Neuronal stem cell (in vitro differentiated cells): ENCODE measurements at regions not wholly inside any gene's neighbourhood (a gene's known extent, or its start where the extent isn't known, plus 50 kb on each side); places are given as distances from the start of the nearest gene placed in this dataset.

Experiments used
- DNase-seq: peaks from one replicate; pipeline ENCODE4 v3.0.0-alpha.2; 2013; ENCODE audit warnings: low spot score
- H2AFZ ChIP-seq: one replicate; pipeline ENCODE4 v1.6.1; 2013; ENCODE audit warnings: mild to moderate bottlenecking, low read length, inconsistent platforms
- H2AK5ac ChIP-seq: 2 replicates; pipeline ENCODE4 v1.6.1; 2013; ENCODE audit warnings: low read depth, mild to moderate bottlenecking, inconsistent platforms, low read length, moderate library complexity, mixed read lengths
- H2BK120ac ChIP-seq: 2 replicates; pipeline ENCODE4 v1.6.1; 2013; ENCODE audit warnings: low read depth, mild to moderate bottlenecking, inconsistent platforms, low read length, moderate library complexity, mixed read lengths
- H2BK12ac ChIP-seq: one replicate; pipeline ENCODE4 v1.6.1; 2013; ENCODE audit warnings: low read length, inconsistent platforms
- H2BK15ac ChIP-seq: 2 replicates; pipeline ENCODE4 v1.6.1; 2013; ENCODE audit warnings: mild to moderate bottlenecking, low read length, inconsistent platforms, mixed read lengths
- H2BK5ac ChIP-seq: one replicate; pipeline ENCODE4 v1.6.1; 2013; ENCODE audit warnings: inconsistent platforms, mild to moderate bottlenecking, low read length, moderate library complexity
- H3K14ac ChIP-seq: one replicate; pipeline ENCODE4 v1.6.1; 2013; ENCODE audit warnings: low read length, inconsistent platforms
- H3K18ac ChIP-seq: 2 replicates; pipeline ENCODE4 v1.6.1; 2013; ENCODE audit warnings: low read length, inconsistent platforms
- H3K23ac ChIP-seq: 2 replicates; pipeline ENCODE4 v1.6.1; 2013; ENCODE audit warnings: low read depth, mild to moderate bottlenecking, mixed read lengths, low read length, inconsistent platforms; ENCODE audit not compliant: poor library complexity
- H3K27ac ChIP-seq: replicated peaks from 3 replicates; pipeline ENCODE4 v1.5.1; 2013; ENCODE audit warnings: low read length, inconsistent platforms
- H3K27me3 ChIP-seq, 3 experiments: 2 replicates each; pipeline ENCODE4 v1.6.1; 2013; ENCODE audit warnings: low read length in 3 of 3, mild to moderate bottlenecking in 2 of 3, inconsistent platforms in 1 of 3, low read depth in 1 of 3, mixed read lengths in 1 of 3, moderate library complexity in 1 of 3; ENCODE audit not compliant: control insufficient read depth in 3 of 3, insufficient read depth in 3 of 3
- H3K36me3 ChIP-seq, 2 donors: replicated peaks in 1 of 2; 2 replicates each; pipeline ENCODE4 v1.6.1; 2013; ENCODE audit warnings: low read length in 2 of 2; ENCODE audit not compliant: control insufficient read depth in 2 of 2, insufficient read depth in 2 of 2
- H3K4ac ChIP-seq: 2 replicates; pipeline ENCODE4 v1.6.1; 2013; ENCODE audit warnings: inconsistent platforms, mild to moderate bottlenecking, low read length, moderate library complexity
- H3K4me1 ChIP-seq, 2 donors: 1 replicate in 1 of 2; 2 replicates in 1 of 2; pipeline ENCODE4 v1.6.1; 2013; ENCODE audit warnings: low read length in 2 of 2, low read depth in 1 of 2; ENCODE audit not compliant: control insufficient read depth in 2 of 2, insufficient read depth in 1 of 2
- H3K4me2 ChIP-seq: one replicate; pipeline ENCODE4 v1.6.1; 2013; ENCODE audit warnings: mild to moderate bottlenecking, low read length, inconsistent platforms; ENCODE audit not compliant: insufficient read depth, poor library complexity, severe bottlenecking
- H3K4me3 ChIP-seq, 2 donors: 2 replicates each; pipeline ENCODE4 v1.5.1; 2013; ENCODE audit warnings: low read length in 2 of 2, mild to moderate bottlenecking in 2 of 2, inconsistent platforms in 1 of 2, moderate library complexity in 1 of 2
- H3K79me1 ChIP-seq: one replicate; pipeline ENCODE4 v1.6.1; 2013; ENCODE audit warnings: low read depth, mild to moderate bottlenecking, inconsistent platforms, low read length, moderate library complexity
- H3K9ac ChIP-seq: one replicate; pipeline ENCODE4 v1.6.1; 2013; ENCODE audit warnings: mild to moderate bottlenecking, low read depth, low read length, inconsistent platforms; ENCODE audit not compliant: poor library complexity
- H3K9me3 ChIP-seq, 2 donors: replicated peaks in 1 of 2; 2 replicates each; pipeline versions ENCODE3 to v1.6.1; 2013; ENCODE audit warnings: low read length in 2 of 2, mild to moderate bottlenecking in 2 of 2, inconsistent platforms in 1 of 2, low read depth in 1 of 2, mixed read lengths in 1 of 2, moderate library complexity in 1 of 2; ENCODE audit not compliant: control insufficient read depth in 2 of 2, insufficient read depth in 1 of 2
- H4K8ac ChIP-seq: one replicate; pipeline ENCODE4 v1.6.1; 2013; ENCODE audit warnings: low read depth, mild to moderate bottlenecking, inconsistent platforms, low read length, moderate library complexity
- H4K91ac ChIP-seq: one replicate; pipeline ENCODE4 v1.6.1; 2013; ENCODE audit warnings: low read length, low read depth, mild to moderate bottlenecking, inconsistent platforms; ENCODE audit not compliant: poor library complexity
- WGBS, 2 donors: extraction: QIAGEN DNeasy Blood & Tissue Kit; methylation state at CpG; one replicate each; pipeline ENCODE4 v1.1.7; 2013; ENCODE audit warnings: missing lambda C conversion rate in 2 of 2, mixed read lengths in 1 of 2; ENCODE audit not compliant: insufficient read length in 2 of 2, insufficient replicate concordance in 1 of 2; ENCODE audit errors: extremely low coverage in 2 of 2; 5-methylcytosine and 5-hydroxymethylcytosine counted together

DNA sequence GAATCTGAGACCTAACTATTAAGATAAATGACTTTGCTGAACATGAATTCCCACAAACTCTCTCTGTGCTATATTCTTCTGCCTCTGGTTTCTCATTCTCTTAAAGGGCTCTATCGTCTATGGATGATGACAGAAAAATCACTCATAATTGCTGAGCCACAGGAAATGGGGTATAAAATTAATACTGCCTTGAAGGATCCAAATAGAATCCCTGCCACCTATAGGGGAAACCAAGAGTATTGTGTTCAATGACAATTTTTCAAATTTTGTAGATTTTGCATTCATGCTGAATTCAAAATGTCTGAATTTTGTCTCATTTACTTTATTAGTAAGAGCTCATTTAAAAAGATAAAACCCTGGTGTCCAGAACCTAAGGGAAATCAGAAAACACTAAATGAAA is 235.8 kb downstream of the RBM43 start:
- Histone ChIP-seq H3K9me3 (no peaks in the 10 kb centered on the region), H3K14ac (no peak overlapping the region), H3K4ac (no peak overlapping the region), H2BK12ac (no peak overlapping the region), H3K27ac (no peak overlapping the region), H2BK5ac (no peak overlapping the region), H3K9ac (no peak overlapping the region), H3K18ac (no peak overlapping the region), H3K4me3 (no peak overlapping the region), H4K91ac (no peak overlapping the region), H3K4me2 (no peak overlapping the region), H2BK15ac (no peak overlapping the region), H3K36me3 (no peaks in the 10 kb centered on the region), H2BK120ac (no peak overlapping the region), H2AK5ac (no peak overlapping the region), H3K27me3 (no peaks in the 10 kb centered on the region), H4K8ac (no peak overlapping the region), H2AFZ (no peak overlapping the region), H3K4me1 (no peaks in the 10 kb centered on the region), H3K23ac (no peak overlapping the region), H3K79me1 (no peaks in the 10 kb centered on the region)
- WGBS, 2 donors, result no CpG with 5 or more reads among the region's 1 CpG
- no peak for DNase-seq

GRCh38 chr2:151024696-151025251 is 236.9 kb downstream of the RBM43 start:
- Histone ChIP-seq H3K14ac (no peak overlapping the region), H3K4ac (no peak overlapping the region), H3K27ac (no peak overlapping the region), H2AK5ac (no peak overlapping the region), H3K4me1 (no peaks in the 10 kb centered on the region), H2BK120ac (no peak overlapping the region), H2BK12ac (no peak overlapping the region), H3K23ac (no peak overlapping the region), H4K8ac (no peak overlapping the region), H4K91ac (no peak overlapping the region), H3K36me3 (no peaks in the 10 kb centered on the region), H3K79me1 (no peaks in the 10 kb centered on the region), H3K9me3 (no peaks in the 10 kb centered on the region), H2BK5ac (no peak overlapping the region), H3K4me2 (no peak overlapping the region), H3K18ac (no peak overlapping the region), H3K4me3 (no peak overlapping the region), H3K27me3 (no peaks in the 10 kb centered on the region), H2BK15ac (no peak overlapping the region), H3K9ac (no peak overlapping the region), H2AFZ (no peak overlapping the region)
- DNase-seq, result no peak
- no CpG with 5 or more reads among the region's 4 CpGs for WGBS, 2 donors

GRCh38 chr2:151021747-151022452 is 239.8 kb downstream of the RBM43 start:
- no peaks in the 10 kb centered on the region for H3K36me3 ChIP-seq
- no peak overlapping the region for H4K8ac ChIP-seq
- H2AFZ ChIP-seq, result no peak overlapping the region
- no peaks in the 10 kb centered on the region for H3K27me3 ChIP-seq
- DNase-seq, result no peak
- no CpG with 5 or more reads among the region's 5 CpGs for WGBS, 2 donors
- H3K4me2 ChIP-seq, result no peak overlapping the region
- no peak overlapping the region for H3K4ac ChIP-seq
- H2BK15ac ChIP-seq, result no peak overlapping the region
- no peak overlapping the region for H2BK12ac ChIP-seq
- H4K91ac ChIP-seq, result no peak overlapping the region
- no peak overlapping the region for H3K23ac ChIP-seq
- H3K79me1 ChIP-seq, result no peaks in the 10 kb centered on the region
- no peak overlapping the region for H3K4me3 ChIP-seq
- H2BK120ac ChIP-seq, result no peak overlapping the region
- H3K27ac ChIP-seq, result no peak overlapping the region
- no peak overlapping the region for H3K18ac ChIP-seq
- H2BK5ac ChIP-seq, result no peak overlapping the region
- H3K14ac ChIP-seq, result no peak overlapping the region
- H3K4me1 ChIP-seq, result no peaks in the 10 kb centered on the region
- H3K9ac ChIP-seq, result no peak overlapping the region
- no peaks in the 10 kb centered on the region for H3K9me3 ChIP-seq
- H2AK5ac ChIP-seq, result no peak overlapping the region

GRCh38 chr2:151020411-151020810 is 241.3 kb downstream of the RBM43 start:
- H3K36me3 ChIP-seq, result no peaks in the 10 kb centered on the region
- H3K4me2 ChIP-seq, result no peak overlapping the region
- no peak overlapping the region for H4K91ac ChIP-seq
- no peaks in the 10 kb centered on the region for H3K79me1 ChIP-seq
- no CpG with 5 or more reads among the region's 2 CpGs for WGBS, 2 donors
- H2BK12ac ChIP-seq, result no peak overlapping the region
- H3K4me3 ChIP-seq, result no peak overlapping the region
- no peak overlapping the region for H3K23ac ChIP-seq
- H4K8ac ChIP-seq, result no peak overlapping the region
- DNase-seq, result no peak
- H3K14ac ChIP-seq, result no peak overlapping the region
- H2BK5ac ChIP-seq, result no peak overlapping the region
- H3K4ac ChIP-seq, result no peak overlapping the region
- no peaks in the 10 kb centered on the region for H3K27me3 ChIP-seq
- no peaks in the 10 kb centered on the region for H3K9me3 ChIP-seq
- no peak overlapping the region for H2BK15ac ChIP-seq
- H3K9ac ChIP-seq, result no peak overlapping the region
- H2AK5ac ChIP-seq, result no peak overlapping the region
- no peak overlapping the region for H3K18ac ChIP-seq
- no peaks in the 10 kb centered on the region for H3K4me1 ChIP-seq
- H2BK120ac ChIP-seq, result no peak overlapping the region
- no peak overlapping the region for H3K27ac ChIP-seq
- H2AFZ ChIP-seq, result no peak overlapping the region
